ENCODE measurements at regions not wholly inside any gene's neighbourhood (a gene's known extent, or its start where the extent isn't known, plus 50 kb on each side); places are given as distances from the start of the nearest gene placed in this dataset.

DNA sequence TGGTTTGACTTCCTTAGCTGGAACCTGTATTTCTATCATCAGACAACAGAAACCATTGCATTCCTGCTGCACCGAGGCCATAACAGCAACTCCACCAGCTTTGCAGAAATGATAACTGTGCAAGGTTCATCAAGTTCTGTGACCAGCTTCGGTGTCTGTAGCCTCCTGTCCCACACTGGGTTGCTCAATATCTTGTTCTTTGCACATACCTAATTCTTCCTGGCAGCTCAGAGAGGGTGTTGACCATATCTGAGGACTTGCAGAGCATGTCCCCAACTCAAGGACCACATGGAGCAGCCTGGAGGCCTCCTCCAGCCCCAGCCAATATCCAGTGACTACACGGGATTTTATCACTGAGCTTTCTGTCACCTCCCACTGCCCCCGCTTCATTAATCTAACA, 59.3 kb upstream of the SCAF8 start:
- TF ChIP-seq GATA2 (IDR thresholded peaks at IDR 0.05; ENCODE audit: low read depth, low read length), result no peak
- no peak for TF ChIP-seq GATA3 (IDR thresholded peaks at IDR 0.05; ENCODE audit: low read depth, low read length)
